Choroid plexus epithelial cell (primary cell): ENCODE measurements at regions not wholly inside any gene's neighbourhood (a gene's known extent, or its start where the extent isn't known, plus 50 kb on each side); places are given as distances from the start of the nearest gene placed in this dataset.

ENCODE experiments used
- DNase-seq: peaks from one replicate; pipeline ENCODE4 v3.0.0-alpha.2; 2010; ENCODE audit warnings: low read depth
- H3K4me3 ChIP-seq: 2 replicates; pipeline ENCODE4 v1.5.1; 2011; ENCODE audit warnings: low read depth, mild to moderate bottlenecking, control low read depth, low read length, moderate library complexity
- CTCF ChIP-seq: conservative IDR thresholded peaks from 2 replicates; pipeline ENCODE4 v1.5.1; 2011; ENCODE audit warnings: low read depth, mild to moderate bottlenecking, control low read depth, inconsistent platforms, low read length, moderate library complexity

GRCh38 chr7:47666164-47666862 lies 84.4 kb upstream of the TNS3 start:
- DNase-seq: peak; percentile 84
- no peak overlapping the region for H3K4me3 ChIP-seq
- no peak for TF ChIP-seq CTCF

- no peak for TF ChIP-seq CTCF
- DNase-seq: no peak
- no peak overlapping the region for H3K4me3 ChIP-seq
These were observed 82.8 kb upstream of the TNS3 start for GRCh38 chr7:47664650-47665195.

GRCh38 chr7:47663851-47664250 lies 81.9 kb upstream of the TNS3 start:
- no peak for TF ChIP-seq CTCF
- DNase-seq: no peak

GRCh38 chr7:47663213-47663612 lies 81.3 kb upstream of the TNS3 start:
- H3K4me3 ChIP-seq: no peak overlapping the region
- TF ChIP-seq CTCF: no peak
- DNase-seq: no peak

More at GRCh38 chr7:47663851-47664250, 81.9 kb upstream of the TNS3 start:
- H3K4me3 ChIP-seq: no peak overlapping the region

- TF ChIP-seq CTCF: no peak
- H3K4me3 ChIP-seq: no peak overlapping the region
These were observed 79.3 kb upstream of the TNS3 start for GRCh38 chr7:47661051-47661714.

GRCh38 chr7:47659664-47660462 lies 78.0 kb upstream of the TNS3 start:
- H3K4me3 ChIP-seq: no peak overlapping the region
- TF ChIP-seq CTCF: no peak
- DNase-seq: no peak

More at GRCh38 chr7:47661051-47661714, 79.3 kb upstream of the TNS3 start:
- no peak for DNase-seq
